HG03469 (cell line): ENCODE measurements at regions not wholly inside any gene's neighbourhood (a gene's known extent, or its start where the extent isn't known, plus 50 kb on each side); places are given as distances from the start of the nearest gene placed in this dataset.
"Not testable (repeated sequence)": the region's sequence is repeated elsewhere in the genome, so short reads cannot be mapped to it uniquely, and the experiment has no call there.

ENCODE experiments used
- ATAC-seq: cut with Tn5 transposase; IDR thresholded peaks from one replicate; pipeline ENCODE4 v1.9.1; 2021; ENCODE audit warnings: mild to moderate bottlenecking, moderate library complexity, moderate number of reproducible peaks; ENCODE audit not compliant: unreplicated experiment

- no peak for ATAC-seq
Observed at GRCh38 chr2:198544461-198544860, 740.1 kb downstream of the PLCL1 start.

- ATAC-seq = no peak
Observed at GRCh38 chr2:198534756-198535155, 730.4 kb downstream of the PLCL1 start.

GRCh38 chr2:198525211-198525969 lies 721.0 kb downstream of the PLCL1 start:
- no peak for ATAC-seq

- no peak for ATAC-seq
Observed at GRCh38 chr2:198523710-198524109, 719.3 kb downstream of the PLCL1 start.

GRCh38 chr2:198518935-198519334 lies 714.5 kb downstream of the PLCL1 start:
- peak; percentile 92 for ATAC-seq

GRCh38 chr2:198517976-198518375 lies 713.6 kb downstream of the PLCL1 start:
- ATAC-seq = no peak

GRCh38 chr2:198508610-198509009 lies 704.2 kb downstream of the PLCL1 start:
- not testable (repeated sequence) for ATAC-seq

- no peak for ATAC-seq
Observed at GRCh38 chr2:198499539-198499938, 695.1 kb downstream of the PLCL1 start.

GRCh38 chr2:198498516-198498915 lies 694.1 kb downstream of the PLCL1 start:
- no peak for ATAC-seq

- no peak for ATAC-seq
Observed at GRCh38 chr2:198498048-198498447, 693.7 kb downstream of the PLCL1 start.

- no peak for ATAC-seq
Observed at GRCh38 chr2:198494931-198495330, 690.5 kb downstream of the PLCL1 start.

- ATAC-seq = no peak
Observed at GRCh38 chr2:198490748-198491147, 686.4 kb downstream of the PLCL1 start.

GRCh38 chr2:198488964-198489363 lies 684.6 kb downstream of the PLCL1 start:
- ATAC-seq = no peak

GRCh38 chr2:198483051-198483450 lies 678.7 kb downstream of the PLCL1 start:
- no peak for ATAC-seq

- ATAC-seq = no peak
Observed at GRCh38 chr2:198479065-198479464, 674.7 kb downstream of the PLCL1 start.

GRCh38 chr2:198478361-198478760 lies 674.0 kb downstream of the PLCL1 start:
- ATAC-seq = no peak

- ATAC-seq = no peak
Observed at GRCh38 chr2:198476007-198476406, 671.6 kb downstream of the PLCL1 start.

- no peak for ATAC-seq
Observed at GRCh38 chr2:198471291-198471690, 666.9 kb downstream of the PLCL1 start.

- ATAC-seq = no peak
Observed at GRCh38 chr2:198468136-198468535, 663.7 kb downstream of the PLCL1 start.

GRCh38 chr2:198465970-198466369 lies 661.6 kb downstream of the PLCL1 start:
- no peak for ATAC-seq

- no peak for ATAC-seq
Observed at GRCh38 chr2:198456418-198456817, 652.0 kb downstream of the PLCL1 start.

- no peak for ATAC-seq
Observed at GRCh38 chr2:198453866-198454265, 649.5 kb downstream of the PLCL1 start.

GRCh38 chr2:198452327-198452726 lies 647.9 kb downstream of the PLCL1 start:
- peak; percentile 68 for ATAC-seq
